ENCODE measurements at regions not wholly inside any gene's neighbourhood (a gene's known extent, or its start where the extent isn't known, plus 50 kb on each side); places are given as distances from the start of the nearest gene placed in this dataset.

GRCh38 chr15:26148156-26148860 lies 285.2 kb upstream of the ATP10A start:
- BruUV-seq (replicated peaks), result no TSS peak
- DNase-seq, result no peak
- CTCF ChIA-PET, result no interaction called here
- intact Hi-C loops (cut with micrococcal nuclease; ENCODE audit: unreplicated experiment), result no loop called here
- no peak overlapping the region for H3K4me3 Mint-ChIP-seq (ENCODE audit: low read depth, unreplicated experiment)
- H3K27ac Mint-ChIP-seq (ENCODE audit: unreplicated experiment), result no peak overlapping the region
- no peaks in the 10 kb centered on the region for H3K4me1 Mint-ChIP-seq (ENCODE audit: low read depth, unreplicated experiment)
- H3K36me3 Mint-ChIP-seq (ENCODE audit: insufficient read depth, unreplicated experiment), result no peaks in the 10 kb centered on the region
- no peak for TF ChIP-seq CTCF (IDR thresholded peaks at IDR 0.05; ENCODE audit: unreplicated experiment)
- H3K27me3 Mint-ChIP-seq (ENCODE audit: unreplicated experiment), result no peaks in the 10 kb centered on the region
- H3K9me3 Mint-ChIP-seq (ENCODE audit: low read depth, unreplicated experiment), result no peaks in the 10 kb centered on the region

- CTCF ChIA-PET, result no interaction called here
- Mint-ChIP-seq H3K4me1 (ENCODE audit: low read depth, unreplicated experiment) (no peaks in the 10 kb centered on the region), H3K27ac (ENCODE audit: unreplicated experiment) (no peak overlapping the region), H3K9me3 (ENCODE audit: low read depth, unreplicated experiment) (no peaks in the 10 kb centered on the region), H3K36me3 (ENCODE audit: insufficient read depth, unreplicated experiment) (no peaks in the 10 kb centered on the region), H3K4me3 (ENCODE audit: low read depth, unreplicated experiment) (no peak overlapping the region), H3K27me3 (ENCODE audit: unreplicated experiment) (no peaks in the 10 kb centered on the region)
- no TSS peak for BruUV-seq (replicated peaks)
- intact Hi-C loops (cut with micrococcal nuclease; ENCODE audit: unreplicated experiment), result no loop called here
- DNase-seq, result no peak
- no peak for TF ChIP-seq CTCF (IDR thresholded peaks at IDR 0.05; ENCODE audit: unreplicated experiment)
These were observed 283.1 kb upstream of the ATP10A start for GRCh38 chr15:26146202-26146601.

- no peak for DNase-seq
- Mint-ChIP-seq H3K27ac (ENCODE audit: unreplicated experiment) (no peak overlapping the region), H3K9me3 (ENCODE audit: low read depth, unreplicated experiment) (no peaks in the 10 kb centered on the region), H3K4me3 (ENCODE audit: low read depth, unreplicated experiment) (no peak overlapping the region), H3K36me3 (ENCODE audit: insufficient read depth, unreplicated experiment) (no peaks in the 10 kb centered on the region), H3K4me1 (ENCODE audit: low read depth, unreplicated experiment) (no peaks in the 10 kb centered on the region), H3K27me3 (ENCODE audit: unreplicated experiment) (no peaks in the 10 kb centered on the region)
- intact Hi-C loops (cut with micrococcal nuclease; ENCODE audit: unreplicated experiment), result no loop called here
- TF ChIP-seq CTCF (IDR thresholded peaks at IDR 0.05; ENCODE audit: unreplicated experiment), result no peak
- BruUV-seq (replicated peaks), result no TSS peak
- CTCF ChIA-PET, result no interaction called here
These were observed 282.7 kb upstream of the ATP10A start for GRCh38 chr15:26145796-26146195.

- no TSS peak for BruUV-seq (replicated peaks)
- intact Hi-C loops (cut with micrococcal nuclease; ENCODE audit: unreplicated experiment), result no loop called here
- no peak overlapping the region for H3K4me3 Mint-ChIP-seq (ENCODE audit: low read depth, unreplicated experiment)
- TF ChIP-seq CTCF (IDR thresholded peaks at IDR 0.05; ENCODE audit: unreplicated experiment), result no peak
- no peaks in the 10 kb centered on the region for H3K36me3 Mint-ChIP-seq (ENCODE audit: insufficient read depth, unreplicated experiment)
- H3K4me1 Mint-ChIP-seq (ENCODE audit: low read depth, unreplicated experiment), result no peaks in the 10 kb centered on the region
- no peak overlapping the region for H3K27ac Mint-ChIP-seq (ENCODE audit: unreplicated experiment)
- CTCF ChIA-PET, result no interaction called here
- H3K9me3 Mint-ChIP-seq (ENCODE audit: low read depth, unreplicated experiment), result no peaks in the 10 kb centered on the region
- DNase-seq, result no peak
- H3K27me3 Mint-ChIP-seq (ENCODE audit: unreplicated experiment), result no peaks in the 10 kb centered on the region
These were observed 281.7 kb upstream of the ATP10A start for GRCh38 chr15:26144836-26145235.

All from Calu3 (cell line).